ENCODE measurements at regions not wholly inside any gene's neighbourhood (a gene's known extent, or its start where the extent isn't known, plus 50 kb on each side); places are given as distances from the start of the nearest gene placed in this dataset.

DNA sequence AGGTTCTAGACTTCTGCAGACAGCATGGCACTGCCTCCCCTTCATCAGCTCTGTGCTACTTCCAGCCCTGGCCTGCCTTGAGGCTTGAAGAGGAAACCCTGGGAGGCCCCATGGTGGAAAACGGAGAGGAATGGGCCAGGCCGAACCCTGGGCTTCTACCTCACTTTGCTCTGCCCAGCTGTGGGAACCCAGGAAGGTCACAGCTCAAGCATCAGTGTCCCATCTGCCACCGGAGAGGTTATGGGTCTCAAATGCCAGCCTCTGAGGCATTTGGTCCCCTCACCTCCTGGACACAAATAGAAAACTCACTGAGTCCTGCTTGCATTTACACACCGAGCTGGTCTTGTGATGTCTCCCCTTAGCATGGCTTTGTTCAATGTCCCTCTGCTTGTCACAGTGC is 80.1 kb upstream of the ALDH1B1 start:
- H2AFZ ChIP-seq (ENCODE audit: insufficient read depth, low read depth, low read length, poor library complexity, severe bottlenecking) = no peak overlapping the region
- H3K36me3 Mint-ChIP-seq = no peaks in the 10 kb centered on the region
- H3K4me1 ChIP-seq (ENCODE audit: control insufficient read depth in 1 of 2, insufficient read depth in 2 of 2, low read length in 2 of 2) = no peaks in the 10 kb centered on the region
- H3K4me2 ChIP-seq (replicated peaks; ENCODE audit: extremely low read depth, low read length, poor library complexity, severe bottlenecking) = no peak overlapping the region
- H3K9me3 ChIP-seq (replicated peaks in 1 of 2; ENCODE audit: control insufficient read depth in 1 of 2, insufficient read depth in 1 of 2, low read length in 2 of 2) = no peaks in the 10 kb centered on the region
- no peak for TF ChIP-seq CTCF (IDR thresholded peaks at IDR 0.05)
- no peak overlapping the region for H3K4me3 Mint-ChIP-seq
- intact Hi-C loops (cut with micrococcal nuclease) = no loop called here
- no peaks in the 10 kb centered on the region for H3K36me3 ChIP-seq (replicated peaks in 1 of 2; ENCODE audit: control insufficient read depth in 1 of 2, insufficient read depth in 2 of 2, low read length in 2 of 2)
- H3K9ac ChIP-seq (ENCODE audit: insufficient read depth, low read length, poor library complexity, severe bottlenecking) = no peak overlapping the region
- H3K27me3 ChIP-seq (ENCODE audit: control insufficient read depth in 2 of 2, insufficient read depth in 2 of 2, low read length in 2 of 2) = no peaks in the 10 kb centered on the region
- H3K4me1 Mint-ChIP-seq = no peaks in the 10 kb centered on the region
- H3K27ac ChIP-seq (ENCODE audit: low read depth in 1 of 2, low read length in 2 of 2) = no peak overlapping the region
- H3K27me3 Mint-ChIP-seq (ENCODE audit: low read depth in 3 of 3) = peaks cover 4 to 12% (median 5%) of the 10 kb centered on the region in 3 donors
- H4K20me1 ChIP-seq (ENCODE audit: insufficient read depth, low read length) = no peaks in the 10 kb centered on the region
- no peaks in the 10 kb centered on the region for H3K79me2 ChIP-seq (ENCODE audit: insufficient read depth, low read length)
- no peak overlapping the region for H3K4me3 ChIP-seq (replicated peaks in 1 of 3; ENCODE audit: low read depth in 2 of 3, low read length in 3 of 3)
- 93% methylated on average over 4 of the region's 4 CpGs for whole genome bisulfite sequencing (ENCODE audit: insufficient coverage)
- DNase-seq = no peak
- H3K9me3 Mint-ChIP-seq = peaks cover 0 to 4% (median 0%) of the 10 kb centered on the region in 7 donors
- H3K27ac Mint-ChIP-seq = no peak overlapping the region

DNA sequence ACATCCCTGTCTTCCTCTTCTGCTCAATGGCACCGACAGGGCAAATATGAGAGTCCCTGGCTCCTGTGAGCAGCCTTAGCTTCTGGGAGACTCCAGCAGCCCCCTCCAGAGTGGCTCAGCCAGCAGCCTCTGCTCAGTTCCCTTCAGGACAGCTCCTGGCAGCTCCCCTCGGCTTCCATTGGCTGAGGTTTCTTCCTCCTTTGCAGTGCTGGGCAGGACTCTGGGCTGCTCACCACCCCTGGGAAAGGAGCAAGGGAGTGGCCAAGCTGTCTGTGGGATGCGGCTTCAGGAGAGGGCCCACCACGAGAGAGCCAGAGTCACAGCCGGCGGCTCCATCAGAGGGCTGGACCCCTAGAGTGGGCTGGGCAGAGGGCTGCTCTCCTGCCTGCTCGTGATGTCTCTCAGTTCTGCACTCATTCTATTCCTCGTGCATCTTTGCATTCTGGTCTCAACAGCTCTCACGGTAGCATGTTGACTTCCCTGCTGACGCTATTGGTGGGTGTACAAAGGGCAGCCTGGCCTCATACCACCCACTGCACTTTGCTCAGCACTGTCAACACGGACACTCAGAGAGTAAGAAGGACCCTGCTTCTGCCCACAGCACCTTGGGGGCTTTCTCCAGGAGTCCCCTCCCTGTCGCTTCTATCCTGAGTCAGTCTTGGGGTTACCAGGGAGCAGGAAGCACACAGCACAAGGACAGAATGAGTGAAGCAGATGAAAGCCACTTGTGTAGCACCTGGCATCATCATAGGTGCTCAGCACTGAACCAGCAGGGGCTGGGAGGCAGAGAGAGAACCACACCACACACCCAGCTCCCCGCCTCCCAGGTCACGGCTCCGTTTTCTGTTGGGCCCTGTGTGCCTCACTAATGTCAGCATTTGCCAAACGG is 80.9 kb upstream of the ALDH1B1 start:
- DNase-seq = no peak
- no peaks in the 10 kb centered on the region for H3K27me3 ChIP-seq (ENCODE audit: control insufficient read depth in 2 of 2, insufficient read depth in 2 of 2, low read length in 2 of 2)
- TF ChIP-seq CTCF (IDR thresholded peaks at IDR 0.05) = no peak
- intact Hi-C loops (cut with micrococcal nuclease) = no loop called here
- H3K4me1 ChIP-seq (ENCODE audit: control insufficient read depth in 1 of 2, insufficient read depth in 2 of 2, low read length in 2 of 2) = no peaks in the 10 kb centered on the region
- H3K36me3 ChIP-seq (replicated peaks in 1 of 2; ENCODE audit: control insufficient read depth in 1 of 2, insufficient read depth in 2 of 2, low read length in 2 of 2) = no peaks in the 10 kb centered on the region
- H3K9me3 Mint-ChIP-seq = peaks cover 0 to 4% (median 0%) of the 10 kb centered on the region in 7 donors
- peaks cover 4 to 12% (median 5%) of the 10 kb centered on the region in 3 donors for H3K27me3 Mint-ChIP-seq (ENCODE audit: low read depth in 3 of 3)
- no peaks in the 10 kb centered on the region for H3K36me3 Mint-ChIP-seq
- H2AFZ ChIP-seq (ENCODE audit: insufficient read depth, low read depth, low read length, poor library complexity, severe bottlenecking) = no peak overlapping the region
- H3K9ac ChIP-seq (ENCODE audit: insufficient read depth, low read length, poor library complexity, severe bottlenecking) = no peak overlapping the region
- no peak overlapping the region for H3K27ac Mint-ChIP-seq
- no peak overlapping the region for H3K4me3 Mint-ChIP-seq
- no peaks in the 10 kb centered on the region for H3K79me2 ChIP-seq (ENCODE audit: insufficient read depth, low read length)
- no peak overlapping the region for H3K27ac ChIP-seq (ENCODE audit: low read depth in 1 of 2, low read length in 2 of 2)
- no peak overlapping the region for H3K4me2 ChIP-seq (replicated peaks; ENCODE audit: extremely low read depth, low read length, poor library complexity, severe bottlenecking)
- H3K4me1 Mint-ChIP-seq = no peaks in the 10 kb centered on the region
- H4K20me1 ChIP-seq (ENCODE audit: insufficient read depth, low read length) = no peaks in the 10 kb centered on the region
- 72% methylated on average over 14 of the region's 16 CpGs for WGBS (ENCODE audit: insufficient coverage)
- H3K9me3 ChIP-seq (replicated peaks in 1 of 2; ENCODE audit: control insufficient read depth in 1 of 2, insufficient read depth in 1 of 2, low read length in 2 of 2) = no peaks in the 10 kb centered on the region
- no peak overlapping the region for H3K4me3 ChIP-seq (replicated peaks in 1 of 3; ENCODE audit: low read depth in 2 of 3, low read length in 3 of 3)

Data from CD14-positive monocyte (primary cell).